Activated B cell treated with CpG ODN at 0.5 μM for 24 hours (primary cell): ENCODE measurements at regions not wholly inside any gene's neighbourhood (a gene's known extent, or its start where the extent isn't known, plus 50 kb on each side); places are given as distances from the start of the nearest gene placed in this dataset.

ENCODE experiments used
- ATAC-seq: fragments of 200-7000 bp; cut with Tn5 transposase; one replicate; pipeline ENCODE4 v1.10.0; 2021; ENCODE audit warnings: low read depth, mild to moderate bottlenecking, moderate library complexity
- CTCF ChIA-PET: fragments of 350-600 bp; sonication (Branson Sonifier 250); formaldehyde crosslinking; loops from one replicate; lab custom pipeline; 2021; ENCODE audit warnings: antibody characterized with exemption; lab: Charles Lee
- POLR2A ChIA-PET: fragments of 350-600 bp; sonication (Branson Sonifier 250); formaldehyde crosslinking; loops from one replicate; lab custom pipeline; 2021; ENCODE audit warnings: antibody characterized with exemption; lab: Charles Lee
- DNase-seq: peaks from one replicate; pipeline ENCODE4 v3.0.0; 2022
- H3K27ac Mint-ChIP-seq: one replicate; pipeline ENCODE4 v1.8.0; 2020; ENCODE audit warnings: mixed read lengths
- H3K27me3 Mint-ChIP-seq: one replicate; pipeline ENCODE4 v1.8.0; 2021; ENCODE audit warnings: mixed read lengths
- H3K36me3 Mint-ChIP-seq: one replicate; pipeline ENCODE4 v1.8.0; 2021; ENCODE audit warnings: low read depth, mixed read lengths
- H3K4me1 Mint-ChIP-seq: one replicate; pipeline ENCODE4 v1.8.0; 2021; ENCODE audit warnings: mixed read lengths
- H3K4me3 Mint-ChIP-seq: one replicate; pipeline ENCODE4 v1.8.0; 2020; ENCODE audit warnings: mild to moderate bottlenecking, mixed read lengths
- H3K9me3 Mint-ChIP-seq: one replicate; pipeline ENCODE4 v1.8.0; 2020; ENCODE audit warnings: mixed read lengths
- CTCF ChIP-seq: fragments of 200-600 bp; IDR thresholded peaks from one replicate; pipeline ENCODE4 v1.8.0; 2022; ENCODE audit warnings: antibody characterized with exemption, mild to moderate bottlenecking
- intact Hi-C: fragments of 100-400 bp; cut with micrococcal nuclease; formaldehyde crosslinking; loops from one replicate; pipeline ENCODE4 v1.15.1; 2024

GRCh38 chr20:12198281-12198680 is 280.6 kb downstream of the BTBD3 start:
- no peaks in the 10 kb centered on the region for H3K36me3 Mint-ChIP-seq
- no peak overlapping the region for H3K27ac Mint-ChIP-seq
- H3K9me3 Mint-ChIP-seq: no peaks in the 10 kb centered on the region
- no peaks in the 10 kb centered on the region for H3K4me1 Mint-ChIP-seq
- no peaks in the 10 kb centered on the region for H3K27me3 Mint-ChIP-seq
- ChIA-PET POLR2A (no interaction called here), CTCF (no interaction called here)
- no peak for TF ChIP-seq CTCF
- DNase-seq (no peak), ATAC-seq (no peak)
- no peak overlapping the region for H3K4me3 Mint-ChIP-seq
- intact Hi-C loops: no loop called here

DNA sequence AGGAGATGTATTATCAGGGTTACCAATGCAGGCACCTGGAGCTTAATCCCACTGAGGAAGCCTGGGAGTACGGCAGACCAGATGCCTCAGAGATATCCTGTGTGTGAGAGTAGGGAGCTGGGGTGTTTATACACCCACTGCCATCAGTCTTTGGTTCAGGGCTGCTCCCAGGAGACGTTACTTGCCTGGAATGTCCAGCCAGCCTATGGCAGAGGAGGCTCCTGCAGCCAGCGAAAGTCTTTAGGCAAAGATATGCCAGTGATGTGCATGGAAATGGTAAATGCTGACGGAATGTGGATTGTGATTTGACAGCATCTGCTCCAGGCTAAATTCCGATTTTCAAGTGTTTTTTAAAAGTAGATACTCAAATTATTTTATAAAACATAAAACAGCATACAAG is 282.0 kb downstream of the BTBD3 start:
- Mint-ChIP-seq H3K27ac (no peak overlapping the region), H3K9me3 (no peaks in the 10 kb centered on the region), H3K4me1 (no peaks in the 10 kb centered on the region), H3K27me3 (no peaks in the 10 kb centered on the region), H3K36me3 (no peaks in the 10 kb centered on the region), H3K4me3 (no peak overlapping the region)
- no peak for ATAC-seq
- CTCF ChIA-PET: no interaction called here
- TF ChIP-seq CTCF: no peak
- POLR2A ChIA-PET: no interaction called here
- intact Hi-C loops: loop anchor here (10.0 kb wide), 1 partner anchor 285 kb away; the partner anchor contains the start of gene BTBD3
- DNase-seq: no peak

- Mint-ChIP-seq H3K4me1 (no peaks in the 10 kb centered on the region), H3K27me3 (no peaks in the 10 kb centered on the region), H3K27ac (no peak overlapping the region), H3K4me3 (no peak overlapping the region), H3K36me3 (no peaks in the 10 kb centered on the region), H3K9me3 (peaks cover 6% of the 10 kb centered on the region)
- ChIA-PET POLR2A (no interaction called here), CTCF (no interaction called here)
- TF ChIP-seq CTCF: no peak
- intact Hi-C loops: loop anchor here (10.0 kb wide), 1 partner anchor 287 kb away; the partner anchor contains the start of gene BTBD3
- DNase-seq (no peak), ATAC-seq (no peak)
Observed at GRCh38 chr20:12201289-12201991, 283.7 kb downstream of the BTBD3 start.

- peaks cover 8% of the 10 kb centered on the region for H3K9me3 Mint-ChIP-seq
- no peak for TF ChIP-seq CTCF
- intact Hi-C loops: loop anchor here (10.0 kb wide), 1 partner anchor 289 kb away; the partner anchor contains the start of gene BTBD3
- H3K4me3 Mint-ChIP-seq: no peak overlapping the region
- CTCF ChIA-PET: no interaction called here
- no peak for ATAC-seq
- H3K4me1 Mint-ChIP-seq: no peaks in the 10 kb centered on the region
- no peaks in the 10 kb centered on the region for H3K36me3 Mint-ChIP-seq
- H3K27me3 Mint-ChIP-seq: no peaks in the 10 kb centered on the region
- H3K27ac Mint-ChIP-seq: no peak overlapping the region
- POLR2A ChIA-PET: no interaction called here
- no peak for DNase-seq
Observed at GRCh38 chr20:12203399-12203798, 285.7 kb downstream of the BTBD3 start.

DNA sequence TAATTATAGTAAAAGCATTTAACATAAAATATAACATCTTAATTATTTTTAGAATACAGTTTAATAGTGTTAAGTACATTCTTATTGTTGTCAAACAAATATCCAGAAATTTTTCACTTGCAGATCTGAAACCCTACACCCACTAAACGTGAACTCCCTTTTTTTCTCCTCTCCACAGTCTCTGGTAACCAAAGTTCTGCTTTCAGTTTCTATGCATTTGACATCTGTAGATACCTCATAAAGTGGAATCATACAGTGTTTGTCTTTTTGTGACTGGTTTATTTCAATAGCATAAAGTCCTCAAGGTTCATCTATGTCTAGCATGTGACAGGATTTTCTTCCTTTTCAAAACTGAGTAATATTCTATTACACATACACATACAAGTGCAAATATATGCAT is 286.3 kb downstream of the BTBD3 start:
- intact Hi-C loops: loop anchor here (10.0 kb wide), 1 partner anchor 289 kb away; the partner anchor contains the start of gene BTBD3
- no peak for TF ChIP-seq CTCF
- ChIA-PET CTCF (no interaction called here), POLR2A (no interaction called here)
- no peaks in the 10 kb centered on the region for H3K36me3 Mint-ChIP-seq
- DNase-seq (no peak), ATAC-seq (no peak)
- H3K9me3 Mint-ChIP-seq: peaks cover 8% of the 10 kb centered on the region
- no peaks in the 10 kb centered on the region for H3K4me1 Mint-ChIP-seq
- H3K4me3 Mint-ChIP-seq: no peak overlapping the region
- H3K27ac Mint-ChIP-seq: no peak overlapping the region
- no peaks in the 10 kb centered on the region for H3K27me3 Mint-ChIP-seq
